ENCODE measurements at regions not wholly inside any gene's neighbourhood (a gene's known extent, or its start where the extent isn't known, plus 50 kb on each side); places are given as distances from the start of the nearest gene placed in this dataset.

GRCh38 chr1:221902961-221903360, 161.1 kb upstream of the DUSP10 start:
- H3K9me3 Mint-ChIP-seq = peaks cover 4% of the 10 kb centered on the region; the same call in 1 of the 2 replicates
- no peak for DNase-seq (ENCODE audit: low spot score)
- no peak overlapping the region for H3K27ac Mint-ChIP-seq
- no peaks in the 10 kb centered on the region for H3K4me1 Mint-ChIP-seq
- POLR2A ChIA-PET = no interaction called here
- CTCF ChIA-PET = no interaction called here
- H3K4me3 Mint-ChIP-seq = no peak overlapping the region
- TF ChIP-seq HMGXB4 (CRISPR knock-in tag; IDR thresholded peaks at IDR 0.05) (no peak), ATF2 (CRISPR knock-in tag; IDR thresholded peaks at IDR 0.05; ENCODE audit: borderline replicate concordance, low read depth) (no peak), PRDM15 (CRISPR knock-in tag; IDR thresholded peaks at IDR 0.05) (no peak), CBFB (CRISPR knock-in tag; IDR thresholded peaks at IDR 0.05; ENCODE audit: low read depth) (no peak), NR2C2 (CRISPR knock-in tag; IDR thresholded peaks at IDR 0.05) (no peak), CREB1 (CRISPR knock-in tag; IDR thresholded peaks at IDR 0.05) (no peak), ELF4 (CRISPR knock-in tag; IDR thresholded peaks at IDR 0.05; ENCODE audit: low read depth) (no peak), MAX (CRISPR knock-in tag; IDR thresholded peaks at IDR 0.05) (no peak), ZNF671 (CRISPR knock-in tag; IDR thresholded peaks at IDR 0.05) (no peak), RORB (CRISPR knock-in tag; IDR thresholded peaks at IDR 0.05) (no peak), ZNF121 (CRISPR knock-in tag; IDR thresholded peaks at IDR 0.05) (no peak)
- TF ChIP-seq, protein P1, sequence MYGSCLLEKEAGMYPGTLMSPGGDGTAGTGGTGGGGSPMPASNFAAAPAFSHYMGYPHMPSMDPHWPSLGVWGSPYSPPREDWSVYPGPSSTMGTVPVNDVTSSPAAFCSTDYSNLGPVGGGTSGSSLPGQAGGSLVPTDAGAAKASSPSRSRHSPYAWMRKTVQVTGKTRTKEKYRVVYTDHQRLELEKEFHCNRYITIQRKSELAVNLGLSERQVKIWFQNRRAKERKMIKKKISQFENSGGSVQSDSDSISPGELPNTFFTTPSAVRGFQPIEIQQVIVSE (CRISPR knock-in tag; IDR thresholded peaks at IDR 0.05; ENCODE audit: borderline replicate concordance) = no peak
- TF ChIP-seq, protein P2, sequence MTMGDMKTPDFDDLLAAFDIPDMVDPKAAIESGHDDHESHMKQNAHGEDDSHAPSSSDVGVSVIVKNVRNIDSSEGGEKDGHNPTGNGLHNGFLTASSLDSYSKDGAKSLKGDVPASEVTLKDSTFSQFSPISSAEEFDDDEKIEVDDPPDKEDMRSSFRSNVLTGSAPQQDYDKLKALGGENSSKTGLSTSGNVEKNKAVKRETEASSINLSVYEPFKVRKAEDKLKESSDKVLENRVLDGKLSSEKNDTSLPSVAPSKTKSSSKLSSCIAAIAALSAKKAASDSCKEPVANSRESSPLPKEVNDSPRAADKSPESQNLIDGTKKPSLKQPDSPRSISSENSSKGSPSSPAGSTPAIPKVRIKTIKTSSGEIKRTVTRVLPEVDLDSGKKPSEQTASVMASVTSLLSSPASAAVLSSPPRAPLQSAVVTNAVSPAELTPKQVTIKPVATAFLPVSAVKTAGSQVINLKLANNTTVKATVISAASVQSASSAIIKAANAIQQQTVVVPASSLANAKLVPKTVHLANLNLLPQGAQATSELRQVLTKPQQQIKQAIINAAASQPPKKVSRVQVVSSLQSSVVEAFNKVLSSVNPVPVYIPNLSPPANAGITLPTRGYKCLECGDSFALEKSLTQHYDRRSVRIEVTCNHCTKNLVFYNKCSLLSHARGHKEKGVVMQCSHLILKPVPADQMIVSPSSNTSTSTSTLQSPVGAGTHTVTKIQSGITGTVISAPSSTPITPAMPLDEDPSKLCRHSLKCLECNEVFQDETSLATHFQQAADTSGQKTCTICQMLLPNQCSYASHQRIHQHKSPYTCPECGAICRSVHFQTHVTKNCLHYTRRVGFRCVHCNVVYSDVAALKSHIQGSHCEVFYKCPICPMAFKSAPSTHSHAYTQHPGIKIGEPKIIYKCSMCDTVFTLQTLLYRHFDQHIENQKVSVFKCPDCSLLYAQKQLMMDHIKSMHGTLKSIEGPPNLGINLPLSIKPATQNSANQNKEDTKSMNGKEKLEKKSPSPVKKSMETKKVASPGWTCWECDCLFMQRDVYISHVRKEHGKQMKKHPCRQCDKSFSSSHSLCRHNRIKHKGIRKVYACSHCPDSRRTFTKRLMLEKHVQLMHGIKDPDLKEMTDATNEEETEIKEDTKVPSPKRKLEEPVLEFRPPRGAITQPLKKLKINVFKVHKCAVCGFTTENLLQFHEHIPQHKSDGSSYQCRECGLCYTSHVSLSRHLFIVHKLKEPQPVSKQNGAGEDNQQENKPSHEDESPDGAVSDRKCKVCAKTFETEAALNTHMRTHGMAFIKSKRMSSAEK (CRISPR knock-in tag; IDR thresholded peaks at IDR 0.05; ENCODE audit: borderline replicate concordance) = no peak
- TF ChIP-seq, protein P3, sequence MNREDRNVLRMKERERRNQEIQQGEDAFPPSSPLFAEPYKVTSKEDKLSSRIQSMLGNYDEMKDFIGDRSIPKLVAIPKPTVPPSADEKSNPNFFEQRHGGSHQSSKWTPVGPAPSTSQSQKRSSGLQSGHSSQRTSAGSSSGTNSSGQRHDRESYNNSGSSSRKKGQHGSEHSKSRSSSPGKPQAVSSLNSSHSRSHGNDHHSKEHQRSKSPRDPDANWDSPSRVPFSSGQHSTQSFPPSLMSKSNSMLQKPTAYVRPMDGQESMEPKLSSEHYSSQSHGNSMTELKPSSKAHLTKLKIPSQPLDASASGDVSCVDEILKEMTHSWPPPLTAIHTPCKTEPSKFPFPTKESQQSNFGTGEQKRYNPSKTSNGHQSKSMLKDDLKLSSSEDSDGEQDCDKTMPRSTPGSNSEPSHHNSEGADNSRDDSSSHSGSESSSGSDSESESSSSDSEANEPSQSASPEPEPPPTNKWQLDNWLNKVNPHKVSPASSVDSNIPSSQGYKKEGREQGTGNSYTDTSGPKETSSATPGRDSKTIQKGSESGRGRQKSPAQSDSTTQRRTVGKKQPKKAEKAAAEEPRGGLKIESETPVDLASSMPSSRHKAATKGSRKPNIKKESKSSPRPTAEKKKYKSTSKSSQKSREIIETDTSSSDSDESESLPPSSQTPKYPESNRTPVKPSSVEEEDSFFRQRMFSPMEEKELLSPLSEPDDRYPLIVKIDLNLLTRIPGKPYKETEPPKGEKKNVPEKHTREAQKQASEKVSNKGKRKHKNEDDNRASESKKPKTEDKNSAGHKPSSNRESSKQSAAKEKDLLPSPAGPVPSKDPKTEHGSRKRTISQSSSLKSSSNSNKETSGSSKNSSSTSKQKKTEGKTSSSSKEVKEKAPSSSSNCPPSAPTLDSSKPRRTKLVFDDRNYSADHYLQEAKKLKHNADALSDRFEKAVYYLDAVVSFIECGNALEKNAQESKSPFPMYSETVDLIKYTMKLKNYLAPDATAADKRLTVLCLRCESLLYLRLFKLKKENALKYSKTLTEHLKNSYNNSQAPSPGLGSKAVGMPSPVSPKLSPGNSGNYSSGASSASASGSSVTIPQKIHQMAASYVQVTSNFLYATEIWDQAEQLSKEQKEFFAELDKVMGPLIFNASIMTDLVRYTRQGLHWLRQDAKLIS (CRISPR knock-in tag; IDR thresholded peaks at IDR 0.05; ENCODE audit: borderline replicate concordance) = no peak
- TF ChIP-seq, protein P4, sequence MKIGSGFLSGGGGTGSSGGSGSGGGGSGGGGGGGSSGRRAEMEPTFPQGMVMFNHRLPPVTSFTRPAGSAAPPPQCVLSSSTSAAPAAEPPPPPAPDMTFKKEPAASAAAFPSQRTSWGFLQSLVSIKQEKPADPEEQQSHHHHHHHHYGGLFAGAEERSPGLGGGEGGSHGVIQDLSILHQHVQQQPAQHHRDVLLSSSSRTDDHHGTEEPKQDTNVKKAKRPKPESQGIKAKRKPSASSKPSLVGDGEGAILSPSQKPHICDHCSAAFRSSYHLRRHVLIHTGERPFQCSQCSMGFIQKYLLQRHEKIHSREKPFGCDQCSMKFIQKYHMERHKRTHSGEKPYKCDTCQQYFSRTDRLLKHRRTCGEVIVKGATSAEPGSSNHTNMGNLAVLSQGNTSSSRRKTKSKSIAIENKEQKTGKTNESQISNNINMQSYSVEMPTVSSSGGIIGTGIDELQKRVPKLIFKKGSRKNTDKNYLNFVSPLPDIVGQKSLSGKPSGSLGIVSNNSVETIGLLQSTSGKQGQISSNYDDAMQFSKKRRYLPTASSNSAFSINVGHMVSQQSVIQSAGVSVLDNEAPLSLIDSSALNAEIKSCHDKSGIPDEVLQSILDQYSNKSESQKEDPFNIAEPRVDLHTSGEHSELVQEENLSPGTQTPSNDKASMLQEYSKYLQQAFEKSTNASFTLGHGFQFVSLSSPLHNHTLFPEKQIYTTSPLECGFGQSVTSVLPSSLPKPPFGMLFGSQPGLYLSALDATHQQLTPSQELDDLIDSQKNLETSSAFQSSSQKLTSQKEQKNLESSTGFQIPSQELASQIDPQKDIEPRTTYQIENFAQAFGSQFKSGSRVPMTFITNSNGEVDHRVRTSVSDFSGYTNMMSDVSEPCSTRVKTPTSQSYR (CRISPR knock-in tag; IDR thresholded peaks at IDR 0.05) = no peak
- H3K36me3 Mint-ChIP-seq = no peaks in the 10 kb centered on the region
- no peak for ATAC-seq
- no peaks in the 10 kb centered on the region for H3K27me3 Mint-ChIP-seq (ENCODE audit: low read depth)

Data from WTC11 (cell line).